CD4-positive, alpha-beta T cell treated with Interleukin-2 at 100 ng/mL for 4 hours (primary cell): ENCODE measurements at regions not wholly inside any gene's neighbourhood (a gene's known extent, or its start where the extent isn't known, plus 50 kb on each side); places are given as distances from the start of the nearest gene placed in this dataset.

Experiments used
- DNase-seq: peaks from one replicate; pipeline ENCODE4 v3.0.0-alpha.2; 2020; ENCODE audit warnings: low spot score

DNA sequence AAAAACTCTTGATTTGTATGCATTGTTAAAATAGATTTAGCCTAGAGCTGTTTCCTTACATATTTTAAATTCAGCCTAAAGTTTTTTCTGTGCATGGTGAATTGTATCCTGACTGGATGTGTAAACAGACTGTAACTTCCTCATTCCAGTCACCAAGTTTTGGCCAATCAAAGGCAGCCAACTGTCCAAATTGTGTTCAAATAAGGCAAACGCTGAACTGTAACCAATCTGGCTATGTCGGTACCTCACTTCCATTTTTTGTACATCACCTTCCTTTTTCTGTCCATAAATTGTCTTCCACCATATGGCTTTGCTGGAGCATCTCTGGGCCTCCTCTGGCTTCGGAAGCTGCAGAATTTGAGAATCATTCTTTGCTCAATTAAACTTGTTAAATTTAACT is 1921.9 kb upstream of the SEL1L start:
- DNase-seq, result no peak

DNA sequence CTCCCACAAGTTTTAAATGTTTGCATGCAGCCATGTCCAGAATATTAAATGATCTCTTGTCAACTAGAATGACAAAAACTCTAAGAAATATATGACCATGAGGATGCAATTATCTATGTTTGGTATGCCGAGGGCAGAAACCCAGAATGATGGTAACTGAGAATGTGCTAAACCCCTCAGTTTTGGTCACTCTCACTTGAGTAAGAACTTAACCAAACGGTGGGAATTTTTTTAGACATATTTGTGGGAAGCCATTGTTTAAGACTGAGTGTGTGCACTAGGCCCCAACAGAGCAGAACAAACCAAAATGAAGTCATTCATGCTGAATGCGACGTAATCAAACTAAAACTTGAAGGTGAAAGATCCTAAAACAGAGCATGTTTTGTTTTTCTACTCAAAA is 1927.9 kb upstream of the SEL1L start:
- DNase-seq, result no peak

DNA sequence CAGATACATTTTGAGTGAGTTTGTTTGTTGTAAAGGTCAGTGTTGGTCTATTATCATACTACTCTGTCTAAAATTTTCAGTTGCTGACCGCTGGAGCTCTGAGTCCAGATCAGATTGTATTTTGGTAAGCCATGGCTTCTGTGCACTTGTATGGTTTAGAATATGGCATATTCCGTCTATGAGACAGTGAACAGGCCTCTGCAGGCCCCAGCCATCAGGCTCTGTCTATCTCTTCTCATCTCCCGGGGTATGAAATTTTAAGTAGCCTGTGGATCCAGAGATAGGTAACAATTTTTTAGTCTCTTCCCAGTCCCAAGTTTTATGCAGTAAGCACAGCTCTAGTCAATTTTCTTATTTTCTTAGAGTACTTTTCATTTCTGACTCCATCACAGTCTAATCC is 1929.1 kb upstream of the SEL1L start:
- no peak for DNase-seq

DNA sequence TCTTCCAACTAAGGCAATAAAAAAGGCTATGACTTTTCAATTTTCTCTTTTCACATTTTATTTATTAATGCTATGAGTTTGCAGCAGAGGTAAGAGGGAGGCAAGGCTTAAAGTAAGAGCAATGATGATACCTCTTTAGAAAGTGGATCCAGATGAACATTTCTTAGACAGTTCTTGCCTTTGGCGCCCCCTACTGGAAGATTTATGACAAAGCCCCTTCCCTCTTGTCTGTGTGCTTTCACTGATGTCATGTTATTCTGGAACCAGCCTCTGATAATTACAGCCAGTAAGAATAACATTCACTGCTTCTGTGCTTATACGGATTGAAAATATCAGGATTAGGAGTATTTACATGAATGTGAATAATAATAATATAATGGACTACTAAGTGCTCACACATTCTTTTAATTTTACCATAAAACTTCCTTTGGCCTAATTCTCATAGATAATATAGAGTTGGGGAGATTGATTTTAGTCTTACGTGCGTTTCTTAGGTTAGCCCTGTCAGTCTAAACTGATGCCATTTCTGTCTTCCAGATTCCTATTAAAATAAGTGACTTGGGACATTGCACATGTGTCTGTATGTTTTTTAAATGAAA is 1929.9 kb upstream of the SEL1L start:
- DNase-seq, result no peak

DNA sequence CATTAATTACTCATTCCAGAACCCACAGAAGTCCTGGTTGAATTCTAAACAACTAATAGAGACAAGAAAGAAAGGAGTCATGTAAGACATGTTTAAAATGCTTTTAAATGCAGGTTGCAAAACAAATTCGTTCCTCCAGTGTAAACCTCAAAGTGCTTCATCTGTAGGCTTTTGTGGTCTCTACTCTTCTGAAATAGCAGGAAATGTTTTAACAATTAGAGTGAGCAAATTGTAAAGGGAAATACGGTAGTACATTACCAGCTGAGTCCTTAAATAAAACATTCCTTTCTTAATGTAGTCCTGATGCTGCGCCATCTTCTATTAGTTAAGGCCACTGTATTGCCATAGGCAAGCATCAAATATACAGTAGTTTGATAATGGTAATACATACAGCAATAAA is 1934.2 kb upstream of the SEL1L start:
- no peak for DNase-seq

DNA sequence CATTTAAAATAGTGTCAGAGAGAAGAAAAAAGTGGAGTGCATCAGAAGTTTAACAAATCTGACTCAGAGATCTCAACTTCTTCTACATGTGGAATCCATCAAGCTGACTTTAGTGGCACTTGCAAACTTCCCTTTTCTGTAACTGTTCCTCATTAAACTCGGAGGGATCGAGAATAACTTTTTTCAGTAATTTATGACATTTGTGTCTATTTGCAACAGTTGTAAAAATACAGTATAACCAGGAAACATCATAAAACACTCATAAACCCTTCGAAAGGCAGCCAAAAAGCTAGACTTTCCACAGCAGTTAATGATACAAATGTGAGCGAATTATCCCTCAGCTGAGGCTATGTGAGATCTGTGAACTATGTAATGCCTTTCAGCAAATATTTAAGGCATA is 1936.8 kb upstream of the SEL1L start:
- no peak for DNase-seq

DNA sequence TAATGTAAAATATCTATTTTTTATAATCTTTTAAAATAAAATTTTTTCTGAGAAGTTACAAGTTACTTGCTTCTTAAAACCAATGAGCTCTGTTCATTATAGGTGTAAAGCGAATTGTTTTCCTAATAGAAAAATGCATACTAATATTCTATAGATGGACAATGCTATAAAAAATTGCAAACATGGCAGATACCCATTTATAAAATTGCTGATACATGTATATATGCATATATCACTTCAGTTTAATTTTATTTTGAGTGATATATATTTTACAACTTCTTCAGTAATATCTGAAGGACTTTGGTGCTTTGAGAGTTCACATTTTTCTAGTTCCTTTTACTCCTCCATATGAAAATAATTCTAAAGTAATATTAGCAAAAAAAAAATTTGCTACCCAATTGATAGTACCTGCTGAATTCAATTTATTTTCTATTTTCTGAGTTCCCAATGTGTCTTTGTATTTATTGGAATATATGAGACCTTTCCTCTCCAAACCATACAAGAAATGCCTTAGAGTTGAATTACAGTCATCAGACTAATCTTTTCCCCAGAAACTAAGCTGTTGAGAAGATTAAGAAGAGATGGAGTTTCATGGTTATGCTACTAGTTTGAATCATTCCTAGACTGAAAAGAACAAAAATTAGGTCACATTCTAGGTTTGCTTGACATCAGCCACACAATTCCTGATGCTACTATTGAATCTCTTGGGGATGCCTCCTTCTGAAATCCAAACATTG is 1937.5 kb upstream of the SEL1L start:
- no peak for DNase-seq

DNA sequence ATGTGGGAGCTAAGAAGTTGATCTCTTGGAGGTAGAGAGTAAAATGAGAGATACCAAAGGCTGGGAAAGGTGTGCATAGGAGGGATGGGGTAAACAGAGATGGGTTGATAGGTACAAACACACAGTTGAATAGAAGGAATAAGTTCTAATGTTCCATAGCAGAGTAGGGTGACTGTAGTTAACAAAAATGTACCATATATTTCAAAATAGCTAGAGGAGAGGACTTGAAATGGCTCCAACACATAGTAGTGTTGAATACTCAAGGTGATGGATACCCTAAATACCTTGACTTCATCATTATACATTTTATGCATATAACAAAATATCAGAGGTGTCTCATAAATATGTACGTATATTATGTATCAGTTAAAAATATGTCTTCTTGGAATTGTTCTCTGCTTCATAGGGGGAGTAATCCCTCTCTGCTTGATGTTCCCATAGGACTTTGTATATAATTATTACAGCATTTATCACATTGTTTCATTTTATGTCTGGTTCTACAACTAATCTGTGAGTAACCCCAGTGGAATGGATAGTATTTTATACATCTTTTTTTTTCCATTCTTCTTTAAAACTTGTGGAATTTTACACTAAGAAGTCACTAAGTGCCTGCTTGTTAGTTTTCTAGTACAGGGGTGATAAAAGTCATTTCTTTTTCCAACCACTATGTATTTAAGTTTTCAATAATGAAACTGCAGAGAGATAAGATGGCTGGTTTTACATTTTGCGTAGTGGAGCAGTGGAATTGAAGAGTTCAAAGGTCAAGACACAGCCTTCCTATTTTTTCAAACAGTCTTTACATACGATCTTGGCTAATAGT is 1940.0 kb upstream of the SEL1L start:
- no peak for DNase-seq

DNA sequence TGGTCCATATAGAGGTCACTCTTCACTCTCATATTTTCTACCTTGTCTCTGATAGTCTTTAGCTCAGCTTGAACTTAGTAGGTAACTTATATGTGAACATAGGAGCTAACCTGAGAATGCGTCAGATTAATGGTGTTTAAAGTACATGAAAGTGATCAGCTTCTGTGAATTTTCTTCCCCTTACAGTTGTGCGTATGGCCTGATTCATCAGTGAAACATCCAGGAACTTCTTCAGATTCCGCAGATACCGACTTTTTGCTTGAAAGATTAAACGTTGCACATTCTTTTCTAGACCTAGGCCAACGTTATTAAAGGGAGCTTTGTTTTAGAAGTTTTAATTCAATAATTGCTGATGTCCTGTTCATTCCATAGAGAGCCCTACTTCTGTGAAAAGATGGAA is 1945.1 kb upstream of the SEL1L start:
- no peak for DNase-seq

DNA sequence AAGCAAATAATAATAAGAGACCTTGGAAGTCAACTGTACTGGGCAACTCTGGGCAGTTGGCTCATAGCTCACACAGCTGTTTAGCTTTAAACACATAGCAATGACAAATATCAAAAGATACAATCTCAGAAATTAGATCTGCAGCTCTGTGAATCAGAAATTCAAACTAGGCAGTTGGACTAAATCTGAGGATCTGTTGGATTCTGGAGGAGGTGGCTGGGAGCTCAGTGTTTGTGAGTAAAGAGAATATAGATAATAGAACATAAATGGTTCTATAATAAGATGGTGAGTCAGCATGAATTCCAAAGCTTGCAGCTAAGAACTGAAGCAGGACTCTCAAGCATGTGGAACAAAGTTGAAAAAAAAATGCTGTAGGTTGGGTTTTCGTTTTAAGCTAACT is 1949.4 kb upstream of the SEL1L start:
- no peak for DNase-seq

DNA sequence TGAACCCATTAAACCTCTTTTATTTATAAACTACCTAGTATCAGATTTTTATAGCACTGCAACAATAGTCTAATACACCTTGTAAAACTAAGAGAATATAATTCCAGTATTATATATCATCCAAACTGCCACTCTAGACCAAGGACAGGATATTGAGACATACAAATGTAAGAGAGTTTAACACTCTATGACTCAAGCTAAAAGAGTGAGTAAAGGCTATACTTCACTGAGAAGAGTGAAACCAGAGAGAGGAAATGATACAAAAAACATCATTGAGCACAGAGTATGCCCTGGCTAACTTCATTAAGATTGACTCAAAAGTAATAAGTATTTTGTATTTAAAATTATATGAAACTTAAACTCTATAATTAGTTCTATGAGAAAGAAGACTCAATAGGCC is 1951.9 kb upstream of the SEL1L start:
- no peak for DNase-seq

DNA sequence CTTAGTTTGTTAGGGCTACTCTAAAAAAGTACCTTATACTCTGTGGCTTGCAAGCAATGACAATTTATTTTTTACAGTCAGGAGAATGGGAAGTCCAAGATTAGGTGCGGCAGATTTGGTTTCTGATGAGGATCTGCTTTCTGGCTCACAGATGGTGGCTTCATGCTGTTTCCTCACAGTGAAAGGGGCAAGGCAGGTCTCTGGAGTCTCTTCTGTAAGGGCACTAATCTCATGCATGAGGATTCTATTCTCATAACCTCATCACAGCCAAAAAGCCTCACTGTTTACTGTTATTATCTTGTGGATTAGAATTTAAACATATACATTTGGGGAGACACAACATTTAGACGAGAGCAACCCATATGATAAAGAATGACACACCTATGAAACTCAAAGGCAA is 1957.4 kb upstream of the SEL1L start:
- DNase-seq, result no peak

DNA sequence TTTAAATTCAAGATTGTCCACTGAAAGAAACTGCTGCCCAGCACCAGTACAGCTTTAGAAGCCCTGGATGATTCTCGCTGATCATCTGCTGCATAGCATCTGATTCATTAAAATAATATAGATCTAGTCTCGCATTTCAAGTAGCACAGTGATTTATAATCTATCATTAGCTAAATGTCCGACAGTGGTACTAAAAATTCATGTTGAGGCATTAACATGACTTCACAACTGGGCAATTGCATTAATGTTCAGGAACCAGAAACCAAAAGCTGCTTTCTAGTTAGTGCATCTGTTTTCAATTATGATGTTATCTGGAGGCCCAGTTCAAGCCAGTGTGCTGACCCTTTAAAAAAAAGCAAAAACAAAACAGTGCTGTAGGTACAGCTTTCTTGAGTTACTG is 1987.2 kb upstream of the SEL1L start:
- no peak for DNase-seq

DNA sequence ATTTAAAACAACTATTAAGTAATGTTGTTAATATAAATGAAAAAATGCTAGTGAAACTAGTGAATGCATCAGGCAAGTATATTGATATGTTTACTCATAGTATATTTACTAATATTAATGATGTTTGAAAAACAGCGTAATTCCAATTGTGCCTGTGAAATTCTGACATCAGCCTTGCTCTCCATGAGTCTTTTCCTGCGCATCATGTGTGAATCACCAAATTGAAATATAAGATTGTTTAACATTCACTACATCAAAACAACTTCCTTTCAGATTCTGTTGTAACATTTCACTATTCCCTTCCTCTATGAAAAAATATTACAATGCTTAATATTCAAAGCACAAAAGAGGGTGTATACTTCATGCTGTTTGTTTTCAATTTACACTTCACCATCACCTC is 1995.9 kb upstream of the SEL1L start:
- DNase-seq, result no peak

DNA sequence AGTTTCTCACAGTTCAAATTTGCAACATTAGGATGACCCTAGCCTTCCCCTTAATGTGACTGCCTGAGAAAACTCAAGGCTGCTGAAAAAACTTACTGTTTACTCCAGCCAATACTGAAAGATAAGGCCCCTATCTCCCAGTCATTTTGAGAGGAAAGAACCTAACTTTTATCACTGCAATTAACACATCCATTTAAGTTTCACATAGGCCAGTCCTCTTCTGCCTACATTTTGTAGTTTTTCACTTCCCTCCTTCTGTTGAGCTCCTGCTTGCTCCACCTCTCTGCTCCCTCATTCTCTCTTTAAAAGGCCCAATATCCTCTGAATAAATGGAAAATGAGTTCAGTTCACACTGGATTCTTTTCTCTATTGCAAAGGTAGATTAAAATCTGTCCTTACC is 1996.2 kb upstream of the FLRT2 start:
- no peak for DNase-seq

DNA sequence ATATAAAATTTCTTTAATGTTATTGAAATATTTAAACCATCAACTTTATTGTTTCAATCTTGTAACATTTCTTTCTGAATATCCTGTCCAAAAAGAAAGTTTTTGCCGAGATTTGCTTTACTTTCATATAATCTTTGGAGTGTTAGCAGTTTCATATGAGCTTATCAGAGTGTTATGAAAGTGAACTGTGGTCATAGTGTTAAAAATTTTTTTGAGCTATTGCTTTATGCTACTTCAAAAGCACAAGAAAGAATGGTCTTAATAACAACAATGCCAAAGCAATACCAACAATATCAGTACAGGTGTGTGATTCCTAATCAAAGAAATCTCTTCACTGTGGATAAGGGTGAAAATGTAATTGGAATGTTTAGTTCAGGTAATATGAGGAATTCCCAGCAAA is 1994.9 kb upstream of the FLRT2 start:
- DNase-seq, result no peak

DNA sequence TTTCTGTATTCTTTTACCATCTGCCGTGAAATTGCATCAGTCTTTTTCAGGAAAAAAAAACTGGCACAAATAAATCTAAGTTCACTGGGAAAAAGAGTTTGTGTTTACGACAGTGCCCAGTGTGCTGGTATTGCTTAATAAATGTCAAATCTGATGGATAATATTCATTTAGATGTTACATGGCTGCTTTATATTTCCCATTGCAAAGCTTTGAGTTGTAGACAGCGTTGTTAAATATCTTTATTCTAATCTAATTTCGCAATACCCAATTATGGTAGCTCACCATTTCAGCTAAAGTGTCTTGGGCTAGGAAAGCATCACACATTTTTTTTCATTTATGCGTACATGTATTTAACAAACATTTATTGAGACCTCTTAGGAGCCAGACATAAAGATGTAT is 1994.5 kb upstream of the FLRT2 start:
- no peak for DNase-seq

DNA sequence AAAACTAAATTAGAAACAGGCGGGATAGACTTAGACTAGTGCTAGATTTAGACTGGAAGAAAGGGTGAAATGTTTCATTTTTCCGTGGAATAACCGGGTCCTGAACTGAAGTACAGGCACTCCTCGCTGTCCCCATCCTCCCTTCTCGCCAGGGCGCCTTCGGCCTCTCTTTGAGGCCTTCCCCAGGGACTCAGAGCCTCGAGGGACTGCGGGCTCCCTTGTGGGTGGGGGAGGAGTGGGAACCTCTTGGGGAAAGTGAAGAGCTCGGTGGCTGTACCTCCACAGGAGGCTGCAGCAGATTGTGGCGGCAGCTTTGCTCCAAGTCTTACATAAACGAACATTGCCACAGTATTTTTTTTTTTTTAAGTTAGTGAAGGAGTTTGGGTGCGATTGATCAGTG is 1988.8 kb upstream of the FLRT2 start:
- no peak for DNase-seq

DNA sequence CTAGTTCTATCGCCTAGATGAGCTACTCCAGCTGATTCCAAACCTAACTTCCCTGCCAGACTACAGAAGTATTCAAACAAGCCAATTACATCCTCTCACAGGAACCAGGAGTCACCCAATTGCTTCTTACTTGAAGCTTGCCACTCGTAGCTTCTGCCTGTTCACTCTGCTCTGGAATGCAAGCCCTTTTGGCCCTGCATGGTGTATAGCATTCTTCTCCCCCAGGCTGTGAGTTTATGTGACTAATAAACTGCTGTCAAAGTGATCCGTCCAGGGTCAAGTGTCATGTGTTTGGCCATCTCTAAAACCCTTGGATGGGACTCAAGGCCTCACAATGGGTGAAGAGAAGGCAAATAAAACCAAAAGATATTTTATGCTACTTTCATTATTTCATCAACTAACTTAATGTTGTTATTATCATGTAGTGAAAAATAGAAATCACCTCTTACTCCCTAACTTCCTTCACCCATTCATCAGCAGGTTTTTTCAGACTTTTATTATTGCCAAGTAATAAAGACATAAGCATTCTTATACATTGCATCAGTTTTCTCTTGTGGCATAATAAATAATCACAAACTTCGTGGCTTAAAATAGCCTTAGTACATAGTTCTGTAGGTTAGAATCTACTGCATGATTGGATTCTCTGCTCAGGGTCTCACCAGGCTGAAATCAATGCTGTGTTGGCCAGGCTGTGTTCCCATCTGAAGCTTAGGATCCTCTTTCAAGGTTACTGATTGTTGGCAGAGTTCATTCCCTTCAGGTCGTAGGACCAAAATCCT is 1981.7 kb upstream of the FLRT2 start:
- no peak for DNase-seq

DNA sequence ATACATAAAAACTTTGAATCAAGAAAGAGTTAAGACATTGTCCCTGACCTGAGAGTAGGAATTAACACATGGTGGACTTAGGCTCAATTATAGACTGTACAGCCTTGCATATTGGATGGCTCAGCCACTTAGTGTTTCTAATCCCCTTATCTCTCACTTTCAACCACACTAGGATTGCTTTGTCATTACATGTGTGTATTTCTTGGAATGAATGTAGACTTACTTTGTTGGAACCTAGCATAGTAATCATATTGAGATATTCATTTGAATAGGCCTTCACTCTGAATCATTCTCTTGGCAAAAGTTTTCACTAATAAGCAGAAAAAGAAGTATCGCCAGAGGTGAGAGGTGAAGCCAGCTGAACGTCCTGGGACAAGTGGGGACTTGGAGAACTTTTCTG is 1973.9 kb upstream of the FLRT2 start:
- no peak for DNase-seq

DNA sequence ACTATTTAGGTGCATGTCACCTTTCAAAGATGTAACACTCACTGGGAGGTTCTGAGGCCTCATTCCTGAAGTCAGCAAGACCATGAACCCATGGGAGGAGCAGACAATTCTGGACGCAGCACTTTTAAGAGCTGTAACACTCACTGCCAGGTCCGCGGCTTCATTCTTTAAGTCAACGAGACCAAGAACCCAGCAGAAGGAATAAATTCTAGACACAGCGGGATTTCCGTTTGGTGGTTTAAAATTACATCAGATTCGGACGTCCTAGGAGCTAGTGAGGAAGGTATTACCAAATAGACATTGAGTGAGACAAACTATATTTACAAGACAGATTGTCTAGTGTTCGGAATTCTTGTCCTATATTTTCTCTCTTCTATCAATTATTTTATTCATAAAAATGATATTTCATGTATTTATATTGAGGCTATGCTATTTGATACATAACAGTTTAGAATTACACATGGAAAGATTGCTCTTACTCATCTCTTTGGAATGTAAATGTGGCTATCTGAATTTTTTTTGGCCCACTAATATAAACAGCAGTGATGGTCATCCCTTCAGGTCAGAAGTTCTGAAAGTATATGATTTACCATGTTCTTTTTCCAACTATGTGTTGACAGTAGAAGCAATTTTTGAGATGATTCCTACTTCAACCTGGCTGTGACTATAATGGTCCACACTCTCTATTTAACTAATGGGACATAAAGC is 1973.0 kb upstream of the FLRT2 start:
- no peak for DNase-seq

DNA sequence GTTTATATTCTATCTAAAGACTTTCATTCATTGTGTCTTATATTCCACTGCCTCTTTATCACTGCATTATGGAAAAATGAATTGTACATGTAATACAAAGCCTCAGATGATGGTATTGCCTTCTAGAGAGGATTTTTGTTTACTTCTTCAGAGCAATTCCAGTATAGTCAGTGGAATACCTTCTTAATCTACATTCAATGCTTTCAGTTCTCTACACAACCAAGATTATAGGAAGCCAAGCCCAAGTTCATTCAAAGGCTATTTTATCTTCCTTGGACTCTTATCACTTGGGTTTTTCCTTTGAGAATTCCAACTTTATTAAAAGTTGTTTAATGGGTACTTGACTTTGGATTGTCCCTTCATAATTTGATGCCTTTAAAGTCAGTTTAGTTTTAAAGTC is 1971.0 kb upstream of the FLRT2 start:
- no peak for DNase-seq
